D341Med (cell line): ENCODE measurements at regions not wholly inside any gene's neighbourhood (a gene's known extent, or its start where the extent isn't known, plus 50 kb on each side); places are given as distances from the start of the nearest gene placed in this dataset.

Source experiments
- DNase-seq: peaks from one replicate; pipeline ENCODE4 v3.0.0; 2012; ENCODE audit warnings: low spot score

DNA sequence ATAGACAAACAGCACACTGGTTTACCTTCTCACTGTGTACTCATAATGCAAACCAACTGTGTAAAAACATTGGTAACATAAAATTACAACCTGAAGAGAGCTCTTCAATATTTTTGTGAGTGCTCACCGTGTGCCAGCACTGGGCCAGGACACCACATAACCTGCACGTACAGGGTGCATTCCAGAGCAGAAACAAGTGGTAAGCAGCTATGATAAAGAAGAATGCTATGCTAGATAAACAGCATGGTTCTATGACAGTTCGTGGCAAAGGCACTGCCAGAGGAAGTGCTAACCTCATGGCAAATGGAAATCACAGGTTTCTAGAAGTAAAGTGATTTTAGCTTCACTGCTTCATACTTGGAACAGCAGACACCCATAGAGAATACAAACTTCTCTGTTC lies 343.5 kb downstream of the MTX2 start:
- no peak for DNase-seq

GRCh38 chr2:176613323-176613987 lies 344.2 kb downstream of the MTX2 start:
- DNase-seq: no peak

DNA sequence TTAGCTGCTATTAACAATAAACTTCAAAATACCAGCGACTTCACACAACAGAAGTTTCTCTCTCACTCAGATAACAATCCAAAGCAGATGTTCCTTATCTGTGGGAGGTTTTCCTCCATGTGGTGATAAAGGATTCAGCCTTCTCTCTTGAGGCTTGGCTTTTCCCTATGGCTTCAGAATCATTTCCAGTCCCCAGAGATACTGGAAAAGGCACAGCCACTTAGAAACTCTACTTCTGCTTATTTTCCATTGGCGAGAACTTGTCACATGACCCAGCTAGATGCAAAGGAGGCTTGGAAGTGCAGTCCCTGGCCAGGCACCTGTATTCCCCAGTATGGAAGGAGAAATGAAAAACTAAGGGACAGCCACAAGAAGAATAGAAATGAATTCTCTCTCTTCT lies 344.8 kb downstream of the MTX2 start:
- DNase-seq: no peak

DNA sequence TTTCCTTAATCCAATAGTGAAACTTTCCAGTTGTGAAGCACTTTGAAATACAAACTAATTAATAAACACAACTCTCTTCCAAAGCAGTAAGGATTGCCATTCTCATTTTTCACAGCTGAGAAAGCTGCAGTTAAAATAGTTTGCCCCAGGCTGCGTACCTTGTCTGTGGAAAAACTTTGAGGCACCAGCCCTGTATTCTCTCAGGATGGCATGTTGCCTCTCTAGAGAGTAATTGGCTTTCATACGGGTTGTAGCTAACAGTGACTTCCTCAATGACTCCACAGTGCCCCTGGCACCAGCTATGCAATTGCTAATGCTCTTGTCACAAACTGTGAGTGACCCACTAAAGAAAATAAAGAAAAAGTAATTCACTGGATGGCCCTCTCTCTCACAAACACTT lies 345.7 kb downstream of the MTX2 start:
- no peak for DNase-seq

DNA sequence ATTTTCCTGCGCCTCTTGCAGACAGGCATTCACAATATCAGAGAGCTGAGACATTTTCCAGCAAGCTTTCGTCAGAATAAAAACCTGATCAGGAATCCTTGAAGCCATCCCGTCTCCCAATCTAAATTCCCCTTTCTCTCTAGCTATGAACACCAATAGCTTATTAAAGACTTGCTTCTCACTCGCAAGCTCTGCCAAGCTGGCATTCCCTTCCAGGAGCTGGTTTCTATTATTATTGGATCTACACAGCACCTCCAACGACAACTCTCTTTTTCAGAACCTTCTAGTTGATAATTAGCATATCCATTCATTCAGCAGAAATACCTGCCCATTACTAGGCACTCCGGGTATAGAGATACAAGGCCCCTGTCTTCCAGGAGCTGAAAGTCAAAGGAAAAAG lies 350.3 kb downstream of the MTX2 start:
- no peak for DNase-seq

DNA sequence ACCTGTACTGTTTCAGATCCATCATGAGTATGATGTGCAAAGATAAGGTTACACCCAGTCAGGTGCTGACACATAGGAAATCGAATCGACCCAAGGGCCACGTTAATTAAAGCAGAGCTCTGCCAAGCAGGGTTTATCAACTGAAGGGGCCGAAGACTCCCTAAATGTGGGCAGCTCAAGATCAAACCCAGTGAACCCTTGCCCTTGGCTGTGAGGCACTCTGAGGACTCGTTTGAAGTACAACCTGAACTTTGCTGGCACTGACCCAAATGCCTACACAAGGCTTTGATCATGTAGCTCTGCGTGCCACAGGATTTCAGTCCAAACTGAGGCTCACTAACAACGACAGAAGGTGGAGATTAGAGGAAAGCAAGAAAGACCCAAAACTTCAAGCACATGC lies 352.1 kb downstream of the MTX2 start:
- DNase-seq: no peak

DNA sequence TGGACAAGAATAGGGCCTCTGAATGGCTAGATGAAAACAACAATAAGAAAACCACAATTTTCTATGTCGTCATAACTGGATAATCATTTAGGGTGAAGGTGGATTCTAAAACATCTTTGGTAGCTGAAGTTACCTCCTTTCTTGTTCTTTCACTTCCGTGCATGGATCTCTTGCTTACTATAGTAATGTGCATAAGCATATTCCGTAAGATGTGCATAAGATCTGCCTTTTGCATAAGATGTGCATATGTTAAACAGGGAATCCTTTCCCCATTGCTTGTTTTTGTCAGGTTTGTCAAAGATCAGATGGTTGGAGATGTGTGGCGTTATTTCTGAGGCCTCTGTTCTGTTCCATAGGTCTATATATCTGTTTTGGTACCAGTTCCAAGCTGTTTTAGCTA lies 353.6 kb downstream of the MTX2 start:
- no peak for DNase-seq

GRCh38 chr2:176626796-176627195 lies 357.6 kb downstream of the MTX2 start:
- no peak for DNase-seq

DNA sequence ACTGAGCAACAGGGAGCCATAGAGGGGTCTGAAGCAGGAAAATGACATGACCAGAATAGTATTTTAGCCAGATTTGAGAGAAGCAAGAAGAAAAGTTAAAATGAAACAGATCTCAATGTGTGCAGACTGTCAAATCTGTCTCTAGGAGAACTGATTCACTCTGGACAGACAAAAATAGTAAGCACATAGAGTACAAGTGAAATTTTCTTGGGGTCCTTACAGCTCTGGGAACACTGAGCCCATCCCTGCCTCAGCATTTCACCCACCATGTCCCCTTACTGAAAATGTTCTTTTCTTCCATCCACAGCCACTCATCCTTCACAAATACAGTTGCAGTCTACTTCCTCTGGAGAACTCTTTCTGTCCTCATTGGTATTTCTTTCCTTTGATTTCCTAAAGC lies 359.2 kb downstream of the MTX2 start:
- no peak for DNase-seq

DNA sequence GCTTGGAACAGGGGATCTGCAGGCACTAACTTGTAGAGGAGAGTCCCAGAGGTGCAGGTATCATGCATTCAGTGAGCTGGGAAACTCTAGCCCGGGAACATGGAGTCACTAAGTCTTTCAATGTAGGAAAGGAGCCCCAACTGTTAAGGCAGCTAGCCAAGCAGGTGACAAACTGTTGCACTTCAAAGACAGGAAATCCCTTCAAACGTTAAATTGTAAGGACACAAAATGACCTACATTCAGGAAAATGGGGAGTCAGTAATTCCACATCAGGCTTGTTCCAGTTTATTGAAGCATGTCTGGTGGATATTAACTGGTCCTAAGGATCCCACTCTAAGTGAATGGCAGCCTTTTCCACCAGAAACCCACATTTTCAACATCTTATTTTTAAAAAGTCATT lies 364.5 kb downstream of the MTX2 start:
- no peak for DNase-seq

GRCh38 chr2:176636401-176636800 lies 367.2 kb downstream of the MTX2 start:
- DNase-seq: no peak

DNA sequence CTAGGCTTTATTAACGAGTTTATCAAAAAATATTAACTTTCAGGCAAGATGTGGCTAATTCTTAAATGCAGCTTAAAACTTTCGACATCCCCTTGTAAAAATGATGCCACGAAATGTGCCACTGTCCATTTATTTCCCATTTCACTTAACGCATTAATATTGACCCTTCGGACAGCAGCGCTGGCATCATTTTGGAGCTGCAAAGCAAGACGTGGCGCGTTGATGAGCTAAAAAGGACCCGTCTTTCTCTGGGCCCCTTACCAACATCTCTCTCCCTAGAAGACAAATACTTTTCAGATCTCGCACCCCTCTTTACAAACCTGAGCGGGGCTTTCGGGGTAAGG lies 367.9 kb downstream of the MTX2 start:
- DNase-seq: no peak

- peak; percentile 52 for DNase-seq
Measured at GRCh38 chr2:176637486-176638166, 368.4 kb downstream of the MTX2 start.

- peak; percentile 87 for DNase-seq
Measured at GRCh38 chr2:176638167-176639015, 369.1 kb downstream of the MTX2 start.

DNA sequence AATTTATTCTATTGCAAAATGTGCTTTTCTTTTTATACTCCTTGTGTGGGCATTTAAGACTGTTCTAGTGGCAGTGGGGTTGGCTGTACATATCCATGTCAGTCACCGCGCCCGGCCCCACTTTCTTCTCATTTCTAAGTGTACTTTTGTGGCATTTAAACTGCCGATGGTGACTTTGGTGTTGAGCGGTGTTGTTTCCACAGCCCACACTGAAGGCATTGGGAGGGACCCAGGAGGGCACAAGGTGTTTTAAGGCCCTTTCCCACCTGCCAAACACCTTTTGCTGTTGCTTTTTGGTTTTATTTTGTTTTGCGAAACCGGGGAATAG lies 369.7 kb downstream of the MTX2 start:
- DNase-seq: no peak

- no peak for DNase-seq
Measured at GRCh38 chr2:176639671-176640070, 370.4 kb downstream of the MTX2 start.

DNA sequence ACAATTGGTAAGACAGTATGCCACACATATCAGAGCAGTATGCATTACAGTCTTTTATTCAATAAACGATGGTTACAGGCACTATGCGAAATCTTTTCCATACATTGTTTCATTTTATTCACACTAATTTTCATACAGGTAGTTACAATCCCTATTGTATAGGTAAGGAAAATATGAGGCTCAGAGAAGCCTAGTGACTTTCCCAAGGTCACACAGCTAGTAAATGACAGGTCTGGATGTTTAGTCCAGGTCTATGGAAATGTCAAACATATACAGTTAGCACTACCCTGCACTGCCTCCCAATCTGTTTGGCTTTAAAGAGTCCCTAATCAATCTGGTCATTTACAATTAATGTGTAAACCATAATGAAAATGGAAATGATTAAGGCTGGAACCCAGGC lies 372.2 kb downstream of the MTX2 start:
- no peak for DNase-seq

- DNase-seq: no peak
Measured at GRCh38 chr2:176642074-176642473, 372.8 kb downstream of the MTX2 start.

GRCh38 chr2:176643646-176644045 lies 374.4 kb downstream of the MTX2 start:
- DNase-seq: no peak

GRCh38 chr2:176645494-176645893 lies 376.3 kb downstream of the MTX2 start:
- no peak for DNase-seq

DNA sequence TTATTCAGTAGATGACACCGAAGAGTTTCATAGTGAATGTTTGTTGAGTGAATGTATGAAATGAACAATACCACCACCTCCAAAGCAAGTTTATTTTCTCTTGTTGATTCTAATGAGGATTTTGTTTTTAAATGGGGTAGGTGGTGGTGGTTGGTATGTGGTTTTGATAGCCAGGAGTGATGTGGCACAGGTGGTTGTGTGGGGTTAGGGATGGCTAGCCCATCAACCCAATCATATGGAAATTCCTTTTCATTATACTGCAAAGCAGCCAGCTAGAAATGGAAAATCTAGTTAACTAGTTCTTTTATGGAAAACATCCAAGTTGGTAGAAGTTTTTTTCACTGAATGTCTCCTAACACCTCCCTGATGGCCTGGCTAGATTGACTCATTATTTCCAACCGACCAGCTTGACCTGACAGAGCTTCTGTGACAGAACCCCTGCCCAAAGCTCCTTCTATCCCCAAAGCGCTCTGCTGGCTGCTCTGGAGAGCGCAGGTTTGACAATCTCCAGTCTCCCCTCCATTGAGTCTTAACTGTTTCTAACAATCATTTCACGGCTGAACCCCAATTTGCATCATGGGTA lies 376.9 kb downstream of the MTX2 start:
- DNase-seq: no peak

DNA sequence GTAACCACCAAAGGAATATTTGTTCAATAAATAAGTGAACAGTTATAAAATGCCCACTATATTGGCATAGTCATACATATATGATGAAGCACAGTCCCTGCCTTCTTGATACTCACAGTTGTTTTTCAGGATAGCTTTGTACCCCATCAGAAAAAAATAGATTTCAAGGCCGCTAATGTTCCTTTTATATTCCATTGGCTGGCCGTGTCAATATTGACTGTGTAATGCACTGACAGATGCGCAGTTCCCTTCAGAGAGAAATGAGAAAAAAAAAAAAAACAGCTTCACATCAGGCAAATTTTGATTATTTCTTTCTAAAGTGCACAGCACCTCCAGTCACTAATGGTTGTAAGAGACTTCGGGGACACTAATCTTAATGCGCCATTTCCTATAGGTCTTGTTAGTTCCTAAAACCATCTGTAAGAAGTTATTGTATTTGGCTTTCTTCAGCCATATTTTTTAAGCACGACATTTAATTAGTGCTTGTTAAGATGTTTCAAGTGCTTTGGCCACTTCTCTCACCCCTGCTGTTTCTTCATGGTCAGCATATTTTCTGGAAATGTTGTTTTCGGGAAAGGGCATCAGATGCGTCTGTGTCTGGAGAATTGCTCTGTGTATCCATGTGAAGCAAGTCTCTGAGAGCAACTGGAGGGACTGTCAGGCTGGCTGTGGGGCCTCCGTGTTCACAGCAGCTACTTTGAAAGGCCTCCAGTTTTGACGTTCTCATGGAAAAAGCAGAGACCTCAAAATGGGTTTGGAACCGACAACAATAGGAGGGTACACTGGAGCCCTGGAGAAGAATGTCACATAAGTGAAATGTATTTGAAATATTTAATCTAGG lies 378.3 kb downstream of the MTX2 start:
- no peak for DNase-seq
